Endothelial cell (in vitro differentiated cells): ENCODE measurements at regions not wholly inside any gene's neighbourhood (a gene's known extent, or its start where the extent isn't known, plus 50 kb on each side); places are given as distances from the start of the nearest gene placed in this dataset.

Experiments used
- DNase-seq: peaks from one replicate; pipeline ENCODE4 v3.0.0; 2021; ENCODE audit warnings: low spot score
- H3K27ac Mint-ChIP-seq: one replicate; pipeline ENCODE4 v1.8.0; 2021; ENCODE audit warnings: mixed read lengths, inconsistent platforms; ENCODE audit not compliant: unreplicated experiment
- H3K27me3 Mint-ChIP-seq: one replicate; pipeline ENCODE4 v1.8.0; 2021; ENCODE audit warnings: mild to moderate bottlenecking, moderate library complexity, mixed read lengths, inconsistent platforms; ENCODE audit not compliant: unreplicated experiment
- H3K36me3 Mint-ChIP-seq: one replicate; pipeline ENCODE4 v1.8.0; 2021; ENCODE audit warnings: mild to moderate bottlenecking, low read depth, mixed read lengths, inconsistent platforms; ENCODE audit not compliant: unreplicated experiment
- H3K4me1 Mint-ChIP-seq: one replicate; pipeline ENCODE4 v1.8.0; 2021; ENCODE audit warnings: mild to moderate bottlenecking, mixed read lengths, inconsistent platforms; ENCODE audit not compliant: unreplicated experiment
- H3K4me3 Mint-ChIP-seq: one replicate; pipeline ENCODE4 v1.8.0; 2021; ENCODE audit warnings: mild to moderate bottlenecking, mixed read lengths, inconsistent platforms; ENCODE audit not compliant: unreplicated experiment
- H3K9me3 Mint-ChIP-seq: one replicate; pipeline ENCODE4 v1.8.0; 2021; ENCODE audit warnings: mixed read lengths, inconsistent platforms; ENCODE audit not compliant: unreplicated experiment
- TF ChIP-seq, protein P1 (sequence below): fragments of 200-600 bp; sonication (generic); IDR thresholded peaks from one replicate; pipeline ENCODE4 v1.5.0; 2021; ENCODE audit warnings: antibody characterized with exemption; ENCODE audit not compliant: unreplicated experiment

DNA sequence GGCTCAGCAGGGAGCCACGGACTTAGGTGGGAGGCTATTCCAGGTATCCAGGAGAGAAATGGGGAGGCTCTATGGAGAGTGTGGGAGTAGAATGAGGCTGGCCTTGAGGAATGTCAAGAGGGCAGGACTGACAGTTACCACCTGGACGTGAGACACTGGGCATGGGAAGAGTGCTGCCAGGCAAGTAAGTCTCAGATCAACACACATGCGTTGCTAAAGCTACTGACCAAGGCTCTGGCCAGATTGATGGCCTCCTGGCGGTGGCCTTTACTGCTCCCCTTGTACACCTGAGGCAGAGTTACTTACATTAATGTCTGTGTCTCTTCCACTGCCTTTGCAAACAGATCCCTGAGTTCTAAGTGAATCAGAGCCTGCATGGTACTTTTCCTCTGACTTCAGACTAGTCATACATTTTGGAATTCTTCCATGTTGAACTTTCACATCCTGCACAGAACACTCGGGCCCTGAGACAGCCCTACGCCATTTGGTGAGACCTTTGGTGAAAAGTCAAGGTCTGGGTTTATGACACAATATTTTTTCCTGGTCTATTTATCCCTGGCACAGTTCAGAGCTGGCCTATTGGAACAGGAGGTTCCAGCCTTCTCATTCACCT is 398.8 kb upstream of the TRIB2 start:
- no peak for DNase-seq
- peaks cover 10% of the 10 kb centered on the region for H3K4me1 Mint-ChIP-seq
- TF ChIP-seq, protein P1, sequence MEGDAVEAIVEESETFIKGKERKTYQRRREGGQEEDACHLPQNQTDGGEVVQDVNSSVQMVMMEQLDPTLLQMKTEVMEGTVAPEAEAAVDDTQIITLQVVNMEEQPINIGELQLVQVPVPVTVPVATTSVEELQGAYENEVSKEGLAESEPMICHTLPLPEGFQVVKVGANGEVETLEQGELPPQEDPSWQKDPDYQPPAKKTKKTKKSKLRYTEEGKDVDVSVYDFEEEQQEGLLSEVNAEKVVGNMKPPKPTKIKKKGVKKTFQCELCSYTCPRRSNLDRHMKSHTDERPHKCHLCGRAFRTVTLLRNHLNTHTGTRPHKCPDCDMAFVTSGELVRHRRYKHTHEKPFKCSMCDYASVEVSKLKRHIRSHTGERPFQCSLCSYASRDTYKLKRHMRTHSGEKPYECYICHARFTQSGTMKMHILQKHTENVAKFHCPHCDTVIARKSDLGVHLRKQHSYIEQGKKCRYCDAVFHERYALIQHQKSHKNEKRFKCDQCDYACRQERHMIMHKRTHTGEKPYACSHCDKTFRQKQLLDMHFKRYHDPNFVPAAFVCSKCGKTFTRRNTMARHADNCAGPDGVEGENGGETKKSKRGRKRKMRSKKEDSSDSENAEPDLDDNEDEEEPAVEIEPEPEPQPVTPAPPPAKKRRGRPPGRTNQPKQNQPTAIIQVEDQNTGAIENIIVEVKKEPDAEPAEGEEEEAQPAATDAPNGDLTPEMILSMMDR, result no peak
- H3K27ac Mint-ChIP-seq, result no peak overlapping the region
- H3K27me3 Mint-ChIP-seq, result no peaks in the 10 kb centered on the region
- no peaks in the 10 kb centered on the region for H3K36me3 Mint-ChIP-seq
- H3K4me3 Mint-ChIP-seq, result no peak overlapping the region
- H3K9me3 Mint-ChIP-seq, result no peaks in the 10 kb centered on the region

DNA sequence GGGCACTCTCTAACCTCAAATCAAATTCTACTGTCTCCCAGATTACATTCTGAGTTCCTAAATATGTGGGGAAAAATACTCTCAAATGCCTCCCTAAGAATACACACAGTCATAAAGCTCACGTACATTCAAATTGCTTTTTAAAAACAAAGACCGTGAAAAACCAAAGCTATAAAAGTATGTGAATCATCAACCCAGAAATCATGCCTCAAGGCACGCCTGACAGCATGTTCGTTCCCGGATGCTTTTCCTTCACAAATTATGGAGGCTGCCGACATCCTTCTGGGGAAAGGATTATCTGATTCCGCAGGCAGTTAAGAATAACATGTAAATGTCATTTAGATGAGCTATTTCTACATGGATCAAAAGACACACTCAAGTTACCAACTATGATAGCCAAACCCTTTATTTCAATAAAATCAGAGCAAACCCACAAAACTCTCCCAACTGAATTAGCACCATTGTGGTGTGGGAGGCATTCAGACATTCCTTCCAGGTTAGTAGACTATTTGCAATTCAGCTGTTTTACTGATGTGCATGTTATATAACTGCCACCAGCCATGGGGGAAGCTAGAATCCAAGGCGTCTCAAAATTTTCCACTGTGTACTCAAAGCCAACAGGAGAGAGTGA is 398.2 kb upstream of the TRIB2 start:
- H3K27me3 Mint-ChIP-seq, result no peaks in the 10 kb centered on the region
- H3K9me3 Mint-ChIP-seq, result no peaks in the 10 kb centered on the region
- TF ChIP-seq, protein P1, result no peak
- no peak for DNase-seq
- no peak overlapping the region for H3K4me3 Mint-ChIP-seq
- H3K27ac Mint-ChIP-seq, result no peak overlapping the region
- no peaks in the 10 kb centered on the region for H3K36me3 Mint-ChIP-seq
- peaks cover 10% of the 10 kb centered on the region for H3K4me1 Mint-ChIP-seq

DNA sequence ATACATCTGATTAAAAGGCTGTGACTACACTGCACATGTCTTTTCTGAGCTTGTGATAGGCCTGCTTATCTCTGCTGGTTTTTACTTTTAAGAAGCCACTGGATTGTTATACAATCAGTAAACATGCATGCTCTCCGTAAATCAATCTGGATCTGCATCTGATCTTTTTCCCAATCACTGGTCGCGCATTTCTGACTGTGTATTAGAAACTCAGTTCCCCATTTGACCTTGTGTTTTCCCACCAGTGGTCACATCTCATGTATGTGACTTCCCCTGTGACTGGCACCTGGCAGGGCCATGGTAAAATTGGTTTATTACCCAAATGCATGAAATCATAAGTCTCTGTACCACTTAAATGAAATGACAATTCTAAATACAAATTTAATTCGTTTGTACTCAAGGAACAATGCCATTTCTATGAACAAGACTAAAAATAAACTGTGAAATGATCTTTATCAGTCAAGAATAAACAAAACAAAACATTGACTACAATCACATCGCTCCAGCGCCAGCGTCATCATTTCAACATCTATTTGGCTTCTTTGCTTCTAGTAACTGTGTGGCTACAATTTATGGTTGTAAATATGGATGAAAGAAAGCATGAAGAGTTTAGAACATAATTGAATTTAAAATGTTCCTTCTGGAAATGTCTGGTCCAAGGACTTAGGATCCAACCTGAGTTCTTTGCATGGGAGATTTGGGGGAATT is 396.6 kb upstream of the TRIB2 start:
- Mint-ChIP-seq H3K4me1 (no peaks in the 10 kb centered on the region), H3K27ac (no peak overlapping the region), H3K4me3 (no peak overlapping the region), H3K36me3 (no peaks in the 10 kb centered on the region), H3K9me3 (no peaks in the 10 kb centered on the region), H3K27me3 (no peaks in the 10 kb centered on the region)
- TF ChIP-seq, protein P1, result no peak
- no peak for DNase-seq

DNA sequence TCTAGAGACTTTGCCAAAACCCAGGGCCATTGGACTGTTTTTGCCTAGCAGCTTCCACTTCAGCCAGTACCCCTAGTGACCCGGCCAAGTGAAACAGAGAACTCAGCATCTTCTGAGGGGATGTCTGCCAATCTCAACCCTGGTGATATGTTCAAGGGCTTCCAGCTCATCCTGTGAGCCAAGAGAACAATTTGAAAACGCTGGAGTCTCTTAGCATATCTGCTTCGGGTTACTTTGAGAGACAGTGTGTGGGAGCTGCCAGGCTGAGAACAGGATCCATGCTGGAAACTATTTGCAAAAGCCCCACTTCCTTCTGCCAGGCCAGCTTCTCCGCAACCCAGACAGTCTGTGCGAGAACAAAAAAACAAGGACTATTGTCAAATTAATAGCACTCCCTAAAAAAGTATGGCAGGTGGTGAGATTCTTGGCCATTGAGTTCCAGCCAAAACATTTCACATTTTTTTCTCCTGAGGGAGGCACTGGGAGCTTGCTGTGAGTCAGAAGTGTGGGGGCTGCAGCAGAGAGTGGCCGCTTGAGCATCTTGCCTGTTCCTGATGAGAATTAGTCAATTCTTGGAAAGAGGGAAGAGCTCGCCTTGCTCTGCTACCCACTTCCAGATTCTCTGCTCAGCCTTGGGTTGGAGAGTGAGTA is 395.6 kb upstream of the TRIB2 start:
- H3K27me3 Mint-ChIP-seq, result no peaks in the 10 kb centered on the region
- DNase-seq, result no peak
- TF ChIP-seq, protein P1, result no peak
- no peak overlapping the region for H3K27ac Mint-ChIP-seq
- H3K4me3 Mint-ChIP-seq, result no peak overlapping the region
- H3K4me1 Mint-ChIP-seq, result no peaks in the 10 kb centered on the region
- no peaks in the 10 kb centered on the region for H3K36me3 Mint-ChIP-seq
- no peaks in the 10 kb centered on the region for H3K9me3 Mint-ChIP-seq
